ENCODE measurements at regions not wholly inside any gene's neighbourhood (a gene's known extent, or its start where the extent isn't known, plus 50 kb on each side); places are given as distances from the start of the nearest gene placed in this dataset.

DNA sequence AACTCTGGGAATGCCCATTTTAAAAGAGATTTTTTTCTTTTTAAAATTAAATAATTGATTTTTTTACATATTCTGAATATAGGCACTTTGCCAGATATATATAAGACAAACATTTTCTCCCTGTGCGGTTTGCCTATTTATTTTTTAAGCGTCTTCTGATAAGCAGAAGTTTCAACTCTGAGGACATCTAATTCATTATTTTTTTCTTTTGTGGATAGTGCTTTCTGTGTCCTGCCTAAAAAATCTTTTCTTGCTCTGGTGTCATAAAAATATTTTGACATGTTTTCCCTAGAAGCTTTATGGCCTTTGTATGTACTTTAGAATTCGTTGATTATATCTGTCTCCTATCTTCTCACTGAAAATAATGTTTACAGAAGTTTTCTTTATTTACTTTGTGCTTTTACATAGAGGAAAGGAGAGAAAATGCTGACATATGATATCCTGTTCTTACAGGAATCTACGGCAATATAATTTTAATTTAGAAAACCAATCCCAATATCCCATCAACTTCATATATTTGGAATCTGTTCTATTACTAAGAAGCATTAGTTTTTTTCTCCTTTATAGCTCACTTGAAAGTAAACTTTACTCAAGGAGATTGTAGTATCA lies 111.9 kb upstream of the EFNA5 start:
- Mint-ChIP-seq H3K4me3 (ENCODE audit: unreplicated experiment) (no peak overlapping the region), H3K27ac (ENCODE audit: unreplicated experiment) (no peak overlapping the region), H3K27me3 (ENCODE audit: unreplicated experiment) (peaks cover 2% of the 10 kb centered on the region), H3K4me1 (ENCODE audit: unreplicated experiment) (no peaks in the 10 kb centered on the region), H3K36me3 (ENCODE audit: low read depth, unreplicated experiment) (no peaks in the 10 kb centered on the region), H3K9me3 (ENCODE audit: unreplicated experiment) (no peaks in the 10 kb centered on the region)
- no peak for DNase-seq (ENCODE audit: low spot score)
- TF ChIP-seq, protein P1, sequence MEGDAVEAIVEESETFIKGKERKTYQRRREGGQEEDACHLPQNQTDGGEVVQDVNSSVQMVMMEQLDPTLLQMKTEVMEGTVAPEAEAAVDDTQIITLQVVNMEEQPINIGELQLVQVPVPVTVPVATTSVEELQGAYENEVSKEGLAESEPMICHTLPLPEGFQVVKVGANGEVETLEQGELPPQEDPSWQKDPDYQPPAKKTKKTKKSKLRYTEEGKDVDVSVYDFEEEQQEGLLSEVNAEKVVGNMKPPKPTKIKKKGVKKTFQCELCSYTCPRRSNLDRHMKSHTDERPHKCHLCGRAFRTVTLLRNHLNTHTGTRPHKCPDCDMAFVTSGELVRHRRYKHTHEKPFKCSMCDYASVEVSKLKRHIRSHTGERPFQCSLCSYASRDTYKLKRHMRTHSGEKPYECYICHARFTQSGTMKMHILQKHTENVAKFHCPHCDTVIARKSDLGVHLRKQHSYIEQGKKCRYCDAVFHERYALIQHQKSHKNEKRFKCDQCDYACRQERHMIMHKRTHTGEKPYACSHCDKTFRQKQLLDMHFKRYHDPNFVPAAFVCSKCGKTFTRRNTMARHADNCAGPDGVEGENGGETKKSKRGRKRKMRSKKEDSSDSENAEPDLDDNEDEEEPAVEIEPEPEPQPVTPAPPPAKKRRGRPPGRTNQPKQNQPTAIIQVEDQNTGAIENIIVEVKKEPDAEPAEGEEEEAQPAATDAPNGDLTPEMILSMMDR (IDR thresholded peaks at IDR 0.05; ENCODE audit: unreplicated experiment): no peak

DNA sequence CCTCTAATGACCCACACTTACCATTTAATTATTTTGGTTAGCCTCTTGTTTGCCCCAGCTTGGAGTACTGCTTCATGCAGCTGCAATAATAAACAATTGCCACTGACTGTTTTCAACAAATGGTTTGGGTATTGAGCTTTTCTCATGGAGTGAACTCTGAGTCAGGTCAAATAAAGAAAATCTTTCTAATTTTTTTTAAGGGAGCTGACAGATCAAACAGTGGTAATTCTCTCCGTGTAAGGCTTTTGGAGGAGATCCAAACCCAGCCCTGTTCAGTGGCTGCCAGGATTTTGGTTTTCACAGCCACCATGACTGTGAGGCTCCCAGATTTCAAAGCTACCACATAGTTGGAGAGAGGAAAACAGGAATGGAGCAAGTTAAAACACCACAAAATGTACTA lies 110.7 kb upstream of the EFNA5 start:
- Mint-ChIP-seq H3K9me3 (ENCODE audit: unreplicated experiment) (no peaks in the 10 kb centered on the region), H3K27me3 (ENCODE audit: unreplicated experiment) (peaks cover 3% of the 10 kb centered on the region), H3K36me3 (ENCODE audit: low read depth, unreplicated experiment) (no peaks in the 10 kb centered on the region), H3K4me3 (ENCODE audit: unreplicated experiment) (no peak overlapping the region), H3K4me1 (ENCODE audit: unreplicated experiment) (peaks cover 4% of the 10 kb centered on the region), H3K27ac (ENCODE audit: unreplicated experiment) (no peak overlapping the region)
- TF ChIP-seq, protein P1 (IDR thresholded peaks at IDR 0.05; ENCODE audit: unreplicated experiment): no peak
- DNase-seq (ENCODE audit: low spot score): no peak

GRCh38 chr5:107779437-107779836 lies 108.7 kb upstream of the EFNA5 start:
- Mint-ChIP-seq H3K36me3 (ENCODE audit: low read depth, unreplicated experiment) (no peaks in the 10 kb centered on the region), H3K4me1 (ENCODE audit: unreplicated experiment) (peaks cover 4% of the 10 kb centered on the region), H3K9me3 (ENCODE audit: unreplicated experiment) (no peaks in the 10 kb centered on the region), H3K4me3 (ENCODE audit: unreplicated experiment) (no peak overlapping the region), H3K27me3 (ENCODE audit: unreplicated experiment) (peaks cover 3% of the 10 kb centered on the region), H3K27ac (ENCODE audit: unreplicated experiment) (no peak overlapping the region)
- DNase-seq (ENCODE audit: low spot score): no peak
- TF ChIP-seq, protein P1 (IDR thresholded peaks at IDR 0.05; ENCODE audit: unreplicated experiment): no peak

GRCh38 chr5:107778647-107779046 lies 107.9 kb upstream of the EFNA5 start:
- Mint-ChIP-seq H3K27ac (ENCODE audit: unreplicated experiment) (no peak overlapping the region), H3K27me3 (ENCODE audit: unreplicated experiment) (peaks cover 5% of the 10 kb centered on the region)

More at GRCh38 chr5:107778647-107779046, 107.9 kb upstream of the EFNA5 start:
- H3K9me3 Mint-ChIP-seq (ENCODE audit: unreplicated experiment): no peaks in the 10 kb centered on the region
- no peak for DNase-seq (ENCODE audit: low spot score)
- H3K4me1 Mint-ChIP-seq (ENCODE audit: unreplicated experiment): peaks cover 4% of the 10 kb centered on the region
- TF ChIP-seq, protein P1 (IDR thresholded peaks at IDR 0.05; ENCODE audit: unreplicated experiment): no peak
- H3K36me3 Mint-ChIP-seq (ENCODE audit: low read depth, unreplicated experiment): no peaks in the 10 kb centered on the region
- no peak overlapping the region for H3K4me3 Mint-ChIP-seq (ENCODE audit: unreplicated experiment)
